WTC11 (cell line): ENCODE measurements at regions not wholly inside any gene's neighbourhood (a gene's known extent, or its start where the extent isn't known, plus 50 kb on each side); places are given as distances from the start of the nearest gene placed in this dataset.

Experiments used
- ATAC-seq: fragments of 200-7000 bp; cut with Tn5 transposase; 2 replicates; pipeline ENCODE4 v1.10.0; 2021; ENCODE audit warnings: mild to moderate bottlenecking, moderate library complexity
- CTCF ChIA-PET: fragments of 300-600 bp; sonication (Branson Sonifier 250); formaldehyde crosslinking; loops from one replicate; lab custom pipeline; 2021; ENCODE audit warnings: antibody characterized with exemption; lab: Charles Lee
- POLR2A ChIA-PET: fragments of 350-600 bp; sonication (Branson Sonifier 250); formaldehyde crosslinking; loops from one replicate; lab custom pipeline; 2021; ENCODE audit warnings: antibody characterized with exemption; lab: Charles Lee
- DNase-seq: peaks from one replicate; pipeline ENCODE4 v3.0.0; 2021; ENCODE audit warnings: low spot score
- H3K27ac Mint-ChIP-seq: 2 replicates; pipeline ENCODE4 v1.8.0; 2021; ENCODE audit warnings: mixed read lengths
- H3K27me3 Mint-ChIP-seq: 2 replicates; pipeline ENCODE4 v1.8.0; 2021; ENCODE audit warnings: low read depth, mild to moderate bottlenecking, moderate library complexity, mixed read lengths
- H3K36me3 Mint-ChIP-seq: 2 replicates; pipeline ENCODE4 v1.8.0; 2021; ENCODE audit warnings: mixed read lengths
- H3K4me1 Mint-ChIP-seq: 2 replicates; pipeline ENCODE4 v1.8.0; 2022; ENCODE audit warnings: mixed read lengths
- H3K4me3 Mint-ChIP-seq: 2 replicates; pipeline ENCODE4 v1.8.0; 2021; ENCODE audit warnings: mild to moderate bottlenecking, moderate library complexity, mixed read lengths
- H3K9me3 Mint-ChIP-seq: 2 replicates; pipeline ENCODE4 v1.8.0; 2021; ENCODE audit warnings: mixed read lengths
- ESRRA ChIP-seq: sonication (generic); formaldehyde crosslinking; IDR thresholded peaks from 2 replicates; pipeline ENCODE4 v1.8.1; 2022; ENCODE audit warnings: mild to moderate bottlenecking, missing genetic modification reagents, borderline replicate concordance
- FOXP1 ChIP-seq: sonication (generic); formaldehyde crosslinking; IDR thresholded peaks from 2 replicates; pipeline ENCODE4 v1.8.0; 2022; ENCODE audit warnings: missing genetic modification reagents, mild to moderate bottlenecking, moderate library complexity, borderline replicate concordance
- JUN ChIP-seq: sonication (generic); formaldehyde crosslinking; IDR thresholded peaks from 2 replicates; pipeline ENCODE4 v1.8.0; 2023; ENCODE audit warnings: mild to moderate bottlenecking, missing genetic modification reagents
- KAT7 ChIP-seq: sonication (generic); formaldehyde crosslinking; IDR thresholded peaks from 2 replicates; pipeline ENCODE4 v1.8.1; 2023; ENCODE audit warnings: missing genetic modification reagents, mild to moderate bottlenecking, borderline replicate concordance
- SP1 ChIP-seq: sonication (generic); formaldehyde crosslinking; conservative IDR thresholded peaks from 2 replicates; pipeline ENCODE4 v1.8.1; 2022; ENCODE audit warnings: missing genetic modification reagents
- TCF7 ChIP-seq: sonication (generic); formaldehyde crosslinking; IDR thresholded peaks from 2 replicates; pipeline ENCODE4 v1.8.0; 2022; ENCODE audit warnings: mild to moderate bottlenecking, low read depth, missing genetic modification reagents, moderate library complexity
- TEAD1 ChIP-seq: sonication (generic); formaldehyde crosslinking; IDR thresholded peaks from 2 replicates; pipeline ENCODE4 v1.8.0; 2022; ENCODE audit warnings: mild to moderate bottlenecking, missing genetic modification reagents
- ZNF138 ChIP-seq: sonication (generic); formaldehyde crosslinking; conservative IDR thresholded peaks from 2 replicates; pipeline ENCODE4 v1.8.1; 2022; ENCODE audit warnings: mild to moderate bottlenecking, moderate library complexity, missing genetic modification reagents
- ZNF219 ChIP-seq: sonication (generic); formaldehyde crosslinking; IDR thresholded peaks from 2 replicates; pipeline ENCODE4 v1.8.0; 2023; ENCODE audit warnings: missing genetic modification reagents, mild to moderate bottlenecking, borderline replicate concordance
- ZNF263 ChIP-seq: sonication (generic); formaldehyde crosslinking; IDR thresholded peaks from 2 replicates; pipeline ENCODE4 v1.8.1; 2022; ENCODE audit warnings: low read depth, mild to moderate bottlenecking, moderate library complexity, missing genetic modification reagents
- ZNF396 ChIP-seq: fragments of 250-450 bp; sonication (Bioruptor Pico); IDR thresholded peaks from 2 replicates; pipeline ENCODE4 v1.8.0; 2021; ENCODE audit warnings: mild to moderate bottlenecking, moderate library complexity, borderline replicate concordance
- ZNF671 ChIP-seq: fragments of 250-450 bp; sonication (Bioruptor Pico); IDR thresholded peaks from 2 replicates; pipeline ENCODE4 v1.8.0; 2021; ENCODE audit warnings: mild to moderate bottlenecking
- TF ChIP-seq, protein P1 (sequence below): sonication (generic); formaldehyde crosslinking; IDR thresholded peaks from 2 replicates; pipeline ENCODE4 v1.8.1; 2022; ENCODE audit warnings: mild to moderate bottlenecking, missing genetic modification reagents, moderate library complexity, borderline replicate concordance
- TF ChIP-seq, protein P2 (sequence below): sonication (generic); formaldehyde crosslinking; IDR thresholded peaks from 2 replicates; pipeline ENCODE4 v1.8.1; 2022; ENCODE audit warnings: low read depth, missing genetic modification reagents, borderline replicate concordance
- TF ChIP-seq, protein P3 (sequence below): sonication (generic); formaldehyde crosslinking; IDR thresholded peaks from 2 replicates; pipeline ENCODE4 v1.8.0; 2022; ENCODE audit warnings: mild to moderate bottlenecking, missing genetic modification reagents
- TF ChIP-seq, protein P4 (sequence below): sonication (generic); formaldehyde crosslinking; IDR thresholded peaks from 2 replicates; pipeline ENCODE4 v1.8.1; 2023; ENCODE audit warnings: mild to moderate bottlenecking, missing genetic modification reagents
- TF ChIP-seq, protein P5 (sequence below): fragments of 250-450 bp; sonication (Bioruptor Pico); IDR thresholded peaks from 2 replicates; pipeline ENCODE4 v1.9.0; 2021; ENCODE audit warnings: mild to moderate bottlenecking
- TF ChIP-seq, protein P6 (sequence below): fragments of 250-450 bp; sonication (Bioruptor Pico); IDR thresholded peaks from 2 replicates; pipeline ENCODE4 v1.9.0; 2021; ENCODE audit warnings: moderate library complexity, mild to moderate bottlenecking, inconsistent platforms, borderline replicate concordance
- TF ChIP-seq, protein P7 (sequence below): sonication (generic); formaldehyde crosslinking; IDR thresholded peaks from 2 replicates; pipeline ENCODE4 v1.8.1; 2023; ENCODE audit warnings: mild to moderate bottlenecking, moderate library complexity, missing genetic modification reagents
- TF ChIP-seq, protein P8 (sequence below): sonication (generic); formaldehyde crosslinking; IDR thresholded peaks from 2 replicates; pipeline ENCODE4 v1.8.0; 2022; ENCODE audit warnings: mild to moderate bottlenecking, missing genetic modification reagents

DNA sequence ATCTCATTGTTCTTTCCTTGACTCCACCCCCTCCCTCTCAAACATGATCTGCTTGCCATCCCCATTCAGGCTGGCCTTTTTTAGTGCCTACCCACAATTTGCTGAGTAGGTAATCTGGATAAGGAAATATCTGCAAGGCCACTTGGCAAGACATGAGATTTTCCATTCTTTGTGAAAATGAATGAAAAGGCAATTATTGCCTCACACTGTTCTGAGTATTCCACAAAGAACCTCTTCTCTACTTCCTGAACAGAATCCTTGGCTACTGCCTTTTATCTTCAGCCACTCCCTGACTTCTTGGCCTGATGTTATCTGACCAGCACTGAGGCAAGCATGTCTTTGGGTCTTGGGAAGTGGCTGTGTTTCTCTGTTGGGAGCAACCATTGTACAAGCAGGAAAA lies 263.2 kb upstream of the ATP2B1 start:
- POLR2A ChIA-PET: no interaction called here
- CTCF ChIA-PET: no interaction called here
- H3K4me3 Mint-ChIP-seq: no peak overlapping the region
- peaks cover 13% of the 10 kb centered on the region for H3K4me1 Mint-ChIP-seq
- H3K27ac Mint-ChIP-seq: no peak overlapping the region
- H3K9me3 Mint-ChIP-seq: no peaks in the 10 kb centered on the region
- H3K27me3 Mint-ChIP-seq: no peaks in the 10 kb centered on the region
- ATAC-seq: no peak
- no peaks in the 10 kb centered on the region for H3K36me3 Mint-ChIP-seq
- no peak for DNase-seq
- TF ChIP-seq, protein P1, sequence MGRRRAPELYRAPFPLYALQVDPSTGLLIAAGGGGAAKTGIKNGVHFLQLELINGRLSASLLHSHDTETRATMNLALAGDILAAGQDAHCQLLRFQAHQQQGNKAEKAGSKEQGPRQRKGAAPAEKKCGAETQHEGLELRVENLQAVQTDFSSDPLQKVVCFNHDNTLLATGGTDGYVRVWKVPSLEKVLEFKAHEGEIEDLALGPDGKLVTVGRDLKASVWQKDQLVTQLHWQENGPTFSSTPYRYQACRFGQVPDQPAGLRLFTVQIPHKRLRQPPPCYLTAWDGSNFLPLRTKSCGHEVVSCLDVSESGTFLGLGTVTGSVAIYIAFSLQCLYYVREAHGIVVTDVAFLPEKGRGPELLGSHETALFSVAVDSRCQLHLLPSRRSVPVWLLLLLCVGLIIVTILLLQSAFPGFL (CRISPR knock-in tag): no peak
- TF ChIP-seq, protein P2, sequence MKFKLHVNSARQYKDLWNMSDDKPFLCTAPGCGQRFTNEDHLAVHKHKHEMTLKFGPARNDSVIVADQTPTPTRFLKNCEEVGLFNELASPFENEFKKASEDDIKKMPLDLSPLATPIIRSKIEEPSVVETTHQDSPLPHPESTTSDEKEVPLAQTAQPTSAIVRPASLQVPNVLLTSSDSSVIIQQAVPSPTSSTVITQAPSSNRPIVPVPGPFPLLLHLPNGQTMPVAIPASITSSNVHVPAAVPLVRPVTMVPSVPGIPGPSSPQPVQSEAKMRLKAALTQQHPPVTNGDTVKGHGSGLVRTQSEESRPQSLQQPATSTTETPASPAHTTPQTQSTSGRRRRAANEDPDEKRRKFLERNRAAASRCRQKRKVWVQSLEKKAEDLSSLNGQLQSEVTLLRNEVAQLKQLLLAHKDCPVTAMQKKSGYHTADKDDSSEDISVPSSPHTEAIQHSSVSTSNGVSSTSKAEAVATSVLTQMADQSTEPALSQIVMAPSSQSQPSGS (CRISPR knock-in tag): no peak
- TF ChIP-seq ZNF671 (CRISPR knock-in tag) (no peak), FOXP1 (no peak), JUN (CRISPR knock-in tag) (no peak), ESRRA (no peak), ZNF396 (CRISPR knock-in tag) (no peak), ZNF263 (CRISPR knock-in tag) (no peak), SP1 (no peak), TEAD1 (CRISPR knock-in tag) (no peak), KAT7 (no peak), TCF7 (CRISPR knock-in tag) (no peak), ZNF219 (CRISPR knock-in tag) (no peak), ZNF138 (no peak)
- TF ChIP-seq, protein P3, sequence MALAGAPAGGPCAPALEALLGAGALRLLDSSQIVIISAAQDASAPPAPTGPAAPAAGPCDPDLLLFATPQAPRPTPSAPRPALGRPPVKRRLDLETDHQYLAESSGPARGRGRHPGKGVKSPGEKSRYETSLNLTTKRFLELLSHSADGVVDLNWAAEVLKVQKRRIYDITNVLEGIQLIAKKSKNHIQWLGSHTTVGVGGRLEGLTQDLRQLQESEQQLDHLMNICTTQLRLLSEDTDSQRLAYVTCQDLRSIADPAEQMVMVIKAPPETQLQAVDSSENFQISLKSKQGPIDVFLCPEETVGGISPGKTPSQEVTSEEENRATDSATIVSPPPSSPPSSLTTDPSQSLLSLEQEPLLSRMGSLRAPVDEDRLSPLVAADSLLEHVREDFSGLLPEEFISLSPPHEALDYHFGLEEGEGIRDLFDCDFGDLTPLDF (CRISPR knock-in tag): no peak
- TF ChIP-seq, protein P4, sequence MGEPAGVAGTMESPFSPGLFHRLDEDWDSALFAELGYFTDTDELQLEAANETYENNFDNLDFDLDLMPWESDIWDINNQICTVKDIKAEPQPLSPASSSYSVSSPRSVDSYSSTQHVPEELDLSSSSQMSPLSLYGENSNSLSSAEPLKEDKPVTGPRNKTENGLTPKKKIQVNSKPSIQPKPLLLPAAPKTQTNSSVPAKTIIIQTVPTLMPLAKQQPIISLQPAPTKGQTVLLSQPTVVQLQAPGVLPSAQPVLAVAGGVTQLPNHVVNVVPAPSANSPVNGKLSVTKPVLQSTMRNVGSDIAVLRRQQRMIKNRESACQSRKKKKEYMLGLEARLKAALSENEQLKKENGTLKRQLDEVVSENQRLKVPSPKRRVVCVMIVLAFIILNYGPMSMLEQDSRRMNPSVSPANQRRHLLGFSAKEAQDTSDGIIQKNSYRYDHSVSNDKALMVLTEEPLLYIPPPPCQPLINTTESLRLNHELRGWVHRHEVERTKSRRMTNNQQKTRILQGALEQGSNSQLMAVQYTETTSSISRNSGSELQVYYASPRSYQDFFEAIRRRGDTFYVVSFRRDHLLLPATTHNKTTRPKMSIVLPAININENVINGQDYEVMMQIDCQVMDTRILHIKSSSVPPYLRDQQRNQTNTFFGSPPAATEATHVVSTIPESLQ (CRISPR knock-in tag): no peak

DNA sequence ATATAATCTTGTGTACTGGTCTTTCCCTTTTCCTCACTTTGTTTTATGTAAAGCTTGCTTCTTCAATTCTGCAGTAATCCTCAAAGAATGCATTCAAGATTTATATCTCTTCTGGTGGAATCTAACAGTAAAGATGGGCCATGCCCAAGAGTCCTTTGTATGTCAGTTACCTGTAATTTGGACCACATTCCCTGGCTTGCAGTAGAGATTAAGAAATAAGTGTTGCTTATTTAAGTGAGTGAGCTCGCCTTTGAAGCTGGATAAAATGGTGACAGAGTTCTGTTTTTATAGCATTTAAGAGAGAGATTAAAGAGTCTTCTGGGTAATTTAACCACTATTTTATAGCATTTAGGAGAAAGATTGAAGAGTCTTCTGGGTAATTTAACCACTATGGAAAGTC lies 262.1 kb upstream of the ATP2B1 start:
- no peaks in the 10 kb centered on the region for H3K27me3 Mint-ChIP-seq
- H3K36me3 Mint-ChIP-seq: no peaks in the 10 kb centered on the region
- H3K27ac Mint-ChIP-seq: no peak overlapping the region
- ChIA-PET CTCF (no interaction called here), POLR2A (no interaction called here)
- no peak overlapping the region for H3K4me3 Mint-ChIP-seq
- DNase-seq: no peak
- no peak for ATAC-seq
- TF ChIP-seq, protein P5, sequence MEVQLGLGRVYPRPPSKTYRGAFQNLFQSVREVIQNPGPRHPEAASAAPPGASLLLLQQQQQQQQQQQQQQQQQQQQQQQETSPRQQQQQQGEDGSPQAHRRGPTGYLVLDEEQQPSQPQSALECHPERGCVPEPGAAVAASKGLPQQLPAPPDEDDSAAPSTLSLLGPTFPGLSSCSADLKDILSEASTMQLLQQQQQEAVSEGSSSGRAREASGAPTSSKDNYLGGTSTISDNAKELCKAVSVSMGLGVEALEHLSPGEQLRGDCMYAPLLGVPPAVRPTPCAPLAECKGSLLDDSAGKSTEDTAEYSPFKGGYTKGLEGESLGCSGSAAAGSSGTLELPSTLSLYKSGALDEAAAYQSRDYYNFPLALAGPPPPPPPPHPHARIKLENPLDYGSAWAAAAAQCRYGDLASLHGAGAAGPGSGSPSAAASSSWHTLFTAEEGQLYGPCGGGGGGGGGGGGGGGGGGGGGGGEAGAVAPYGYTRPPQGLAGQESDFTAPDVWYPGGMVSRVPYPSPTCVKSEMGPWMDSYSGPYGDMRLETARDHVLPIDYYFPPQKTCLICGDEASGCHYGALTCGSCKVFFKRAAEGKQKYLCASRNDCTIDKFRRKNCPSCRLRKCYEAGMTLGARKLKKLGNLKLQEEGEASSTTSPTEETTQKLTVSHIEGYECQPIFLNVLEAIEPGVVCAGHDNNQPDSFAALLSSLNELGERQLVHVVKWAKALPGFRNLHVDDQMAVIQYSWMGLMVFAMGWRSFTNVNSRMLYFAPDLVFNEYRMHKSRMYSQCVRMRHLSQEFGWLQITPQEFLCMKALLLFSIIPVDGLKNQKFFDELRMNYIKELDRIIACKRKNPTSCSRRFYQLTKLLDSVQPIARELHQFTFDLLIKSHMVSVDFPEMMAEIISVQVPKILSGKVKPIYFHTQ (CRISPR knock-in tag): no peak
- TF ChIP-seq, protein P6, sequence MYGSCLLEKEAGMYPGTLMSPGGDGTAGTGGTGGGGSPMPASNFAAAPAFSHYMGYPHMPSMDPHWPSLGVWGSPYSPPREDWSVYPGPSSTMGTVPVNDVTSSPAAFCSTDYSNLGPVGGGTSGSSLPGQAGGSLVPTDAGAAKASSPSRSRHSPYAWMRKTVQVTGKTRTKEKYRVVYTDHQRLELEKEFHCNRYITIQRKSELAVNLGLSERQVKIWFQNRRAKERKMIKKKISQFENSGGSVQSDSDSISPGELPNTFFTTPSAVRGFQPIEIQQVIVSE (CRISPR knock-in tag): no peak
- TF ChIP-seq, protein P7, sequence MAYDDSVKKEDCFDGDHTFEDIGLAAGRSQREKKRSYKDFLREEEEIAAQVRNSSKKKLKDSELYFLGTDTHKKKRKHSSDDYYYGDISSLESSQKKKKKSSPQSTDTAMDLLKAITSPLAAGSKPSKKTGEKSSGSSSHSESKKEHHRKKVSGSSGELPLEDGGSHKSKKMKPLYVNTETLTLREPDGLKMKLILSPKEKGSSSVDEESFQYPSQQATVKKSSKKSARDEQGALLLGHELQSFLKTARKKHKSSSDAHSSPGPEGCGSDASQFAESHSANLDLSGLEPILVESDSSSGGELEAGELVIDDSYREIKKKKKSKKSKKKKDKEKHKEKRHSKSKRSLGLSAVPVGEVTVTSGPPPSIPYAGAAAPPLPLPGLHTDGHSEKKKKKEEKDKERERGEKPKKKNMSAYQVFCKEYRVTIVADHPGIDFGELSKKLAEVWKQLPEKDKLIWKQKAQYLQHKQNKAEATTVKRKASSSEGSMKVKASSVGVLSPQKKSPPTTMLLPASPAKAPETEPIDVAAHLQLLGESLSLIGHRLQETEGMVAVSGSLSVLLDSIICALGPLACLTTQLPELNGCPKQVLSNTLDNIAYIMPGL: no peak
- TF ChIP-seq, protein P8, sequence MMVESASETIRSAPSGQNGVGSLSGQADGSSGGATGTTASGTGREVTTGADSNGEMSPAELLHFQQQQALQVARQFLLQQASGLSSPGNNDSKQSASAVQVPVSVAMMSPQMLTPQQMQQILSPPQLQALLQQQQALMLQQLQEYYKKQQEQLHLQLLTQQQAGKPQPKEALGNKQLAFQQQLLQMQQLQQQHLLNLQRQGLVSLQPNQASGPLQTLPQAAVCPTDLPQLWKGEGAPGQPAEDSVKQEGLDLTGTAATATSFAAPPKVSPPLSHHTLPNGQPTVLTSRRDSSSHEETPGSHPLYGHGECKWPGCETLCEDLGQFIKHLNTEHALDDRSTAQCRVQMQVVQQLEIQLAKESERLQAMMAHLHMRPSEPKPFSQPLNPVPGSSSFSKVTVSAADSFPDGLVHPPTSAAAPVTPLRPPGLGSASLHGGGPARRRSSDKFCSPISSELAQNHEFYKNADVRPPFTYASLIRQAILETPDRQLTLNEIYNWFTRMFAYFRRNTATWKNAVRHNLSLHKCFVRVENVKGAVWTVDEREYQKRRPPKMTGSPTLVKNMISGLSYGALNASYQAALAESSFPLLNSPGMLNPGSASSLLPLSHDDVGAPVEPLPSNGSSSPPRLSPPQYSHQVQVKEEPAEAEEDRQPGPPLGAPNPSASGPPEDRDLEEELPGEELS (CRISPR knock-in tag): no peak
- TF ChIP-seq, protein P2 (CRISPR knock-in tag): no peak
- H3K9me3 Mint-ChIP-seq: no peaks in the 10 kb centered on the region
- peaks cover 21% of the 10 kb centered on the region for H3K4me1 Mint-ChIP-seq
